ENCODE measurements at regions not wholly inside any gene's neighbourhood (a gene's known extent, or its start where the extent isn't known, plus 50 kb on each side); places are given as distances from the start of the nearest gene placed in this dataset.

DNA sequence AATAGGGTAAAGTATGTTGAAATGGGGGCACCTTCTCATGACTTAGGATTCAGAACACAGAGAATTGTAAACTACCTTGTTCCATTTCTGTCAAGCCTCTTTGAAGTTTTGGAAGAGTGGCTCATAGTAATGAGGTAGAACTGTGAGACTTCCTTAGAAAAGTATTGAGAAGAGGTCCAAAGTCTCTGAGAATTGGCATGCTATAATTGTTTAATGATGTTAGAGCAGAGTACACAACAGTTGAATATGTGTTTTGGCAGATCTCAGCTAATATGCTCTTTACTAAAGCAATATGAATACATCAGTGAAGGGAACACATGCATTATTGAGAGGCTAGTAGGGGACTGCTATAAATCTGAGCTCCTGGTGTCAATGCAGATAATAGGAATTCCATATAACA, 579.4 kb upstream of the RIOK2 start:
- H3K27ac ChIP-seq = no peak overlapping the region
- TF ChIP-seq, protein P1, sequence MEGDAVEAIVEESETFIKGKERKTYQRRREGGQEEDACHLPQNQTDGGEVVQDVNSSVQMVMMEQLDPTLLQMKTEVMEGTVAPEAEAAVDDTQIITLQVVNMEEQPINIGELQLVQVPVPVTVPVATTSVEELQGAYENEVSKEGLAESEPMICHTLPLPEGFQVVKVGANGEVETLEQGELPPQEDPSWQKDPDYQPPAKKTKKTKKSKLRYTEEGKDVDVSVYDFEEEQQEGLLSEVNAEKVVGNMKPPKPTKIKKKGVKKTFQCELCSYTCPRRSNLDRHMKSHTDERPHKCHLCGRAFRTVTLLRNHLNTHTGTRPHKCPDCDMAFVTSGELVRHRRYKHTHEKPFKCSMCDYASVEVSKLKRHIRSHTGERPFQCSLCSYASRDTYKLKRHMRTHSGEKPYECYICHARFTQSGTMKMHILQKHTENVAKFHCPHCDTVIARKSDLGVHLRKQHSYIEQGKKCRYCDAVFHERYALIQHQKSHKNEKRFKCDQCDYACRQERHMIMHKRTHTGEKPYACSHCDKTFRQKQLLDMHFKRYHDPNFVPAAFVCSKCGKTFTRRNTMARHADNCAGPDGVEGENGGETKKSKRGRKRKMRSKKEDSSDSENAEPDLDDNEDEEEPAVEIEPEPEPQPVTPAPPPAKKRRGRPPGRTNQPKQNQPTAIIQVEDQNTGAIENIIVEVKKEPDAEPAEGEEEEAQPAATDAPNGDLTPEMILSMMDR (conservative IDR thresholded peaks at IDR 0.05) = no peak
- TF ChIP-seq ZFX (IDR thresholded peaks at IDR 0.05) = no peak

DNA sequence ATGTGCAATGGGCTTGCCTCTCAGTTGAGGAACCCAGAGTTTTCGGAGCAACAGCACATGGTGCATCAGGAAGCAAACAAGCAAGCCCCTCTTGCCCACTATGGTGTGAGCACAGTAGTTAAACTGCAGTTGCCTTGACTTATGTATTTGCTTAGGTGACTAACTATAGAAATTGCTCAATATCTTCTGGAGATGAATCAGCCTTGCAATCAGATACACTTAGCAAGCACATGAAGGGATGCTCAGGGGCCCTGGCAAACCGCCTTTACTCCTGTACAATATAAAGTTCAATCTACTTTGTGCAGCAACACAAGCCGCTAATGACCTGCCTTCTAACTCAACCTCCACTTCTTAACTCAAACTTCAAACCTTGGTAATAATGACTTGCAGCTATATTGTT, 581.7 kb upstream of the RIOK2 start:
- TF ChIP-seq, protein P1 (conservative IDR thresholded peaks at IDR 0.05) = no peak
- TF ChIP-seq ZFX (IDR thresholded peaks at IDR 0.05) = no peak
- no peak overlapping the region for H3K27ac ChIP-seq

DNA sequence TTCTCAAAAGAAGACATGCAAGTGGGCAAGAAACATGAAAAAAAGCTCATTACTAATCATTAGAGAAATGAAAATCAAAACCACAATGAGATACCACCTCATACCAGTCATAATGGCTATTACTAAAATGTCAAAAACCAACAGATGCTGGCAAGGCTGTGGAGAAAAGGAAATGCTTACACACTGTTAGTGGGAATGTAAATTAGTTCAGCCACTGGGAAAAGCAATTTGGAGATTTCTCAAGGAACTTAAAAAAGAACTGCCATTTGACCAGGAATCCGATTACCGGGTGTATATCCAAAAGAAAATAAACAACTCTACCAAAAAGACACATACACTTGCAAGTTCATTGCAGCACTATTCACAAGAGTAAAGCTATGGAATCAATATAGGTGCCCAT, 595.4 kb upstream of the RIOK2 start:
- TF ChIP-seq ZFX (IDR thresholded peaks at IDR 0.05) = no peak
- TF ChIP-seq, protein P1 (conservative IDR thresholded peaks at IDR 0.05) = no peak
- H3K27ac ChIP-seq = no peak overlapping the region

DNA sequence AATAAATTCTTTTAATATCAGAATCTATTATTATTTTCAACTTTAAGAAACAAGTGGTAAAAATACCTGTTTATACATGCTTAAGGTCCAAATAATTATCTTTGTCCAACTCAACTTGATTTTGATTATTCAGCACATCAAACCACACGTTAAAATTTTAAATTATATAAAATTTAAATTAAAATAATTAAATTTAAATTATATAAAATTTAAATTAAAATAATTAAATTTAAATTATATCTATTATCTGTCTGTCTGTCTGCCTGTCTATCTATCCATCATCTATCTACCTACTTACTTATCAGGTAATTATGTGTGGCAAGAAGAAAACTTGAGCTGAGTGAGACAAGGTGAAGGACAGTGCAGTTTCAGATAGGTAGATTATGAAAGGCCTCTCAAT, 605.3 kb upstream of the RIOK2 start:
- H3K27ac ChIP-seq = no peak overlapping the region
- no peak for TF ChIP-seq ZFX (IDR thresholded peaks at IDR 0.05)
- TF ChIP-seq, protein P1 (conservative IDR thresholded peaks at IDR 0.05) = no peak

DNA sequence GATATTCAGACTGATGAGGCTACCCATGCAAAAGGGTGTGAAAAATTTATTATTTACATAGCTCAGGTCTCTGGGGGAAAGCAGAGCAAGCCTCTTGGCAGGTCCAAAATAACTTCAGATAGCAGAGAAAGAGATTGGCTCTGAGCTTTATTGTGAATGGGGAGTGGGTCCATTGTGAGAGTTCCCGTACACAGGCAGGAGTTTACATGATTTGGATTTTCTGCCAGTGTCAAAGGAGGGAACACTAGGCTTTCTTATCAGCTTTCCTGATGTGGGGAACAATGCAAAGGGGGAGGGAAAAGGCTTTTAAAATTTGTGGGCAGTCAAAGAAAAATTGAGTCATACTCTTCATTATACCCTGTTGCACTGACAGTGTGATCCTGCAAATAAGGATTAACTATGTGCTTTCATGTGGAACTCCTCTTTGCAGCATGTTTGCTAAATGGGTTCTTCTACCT, 615.0 kb upstream of the RIOK2 start:
- no peak overlapping the region for H3K27ac ChIP-seq
- no peak for TF ChIP-seq ZFX (IDR thresholded peaks at IDR 0.05)
- TF ChIP-seq, protein P1 (conservative IDR thresholded peaks at IDR 0.05) = no peak

DNA sequence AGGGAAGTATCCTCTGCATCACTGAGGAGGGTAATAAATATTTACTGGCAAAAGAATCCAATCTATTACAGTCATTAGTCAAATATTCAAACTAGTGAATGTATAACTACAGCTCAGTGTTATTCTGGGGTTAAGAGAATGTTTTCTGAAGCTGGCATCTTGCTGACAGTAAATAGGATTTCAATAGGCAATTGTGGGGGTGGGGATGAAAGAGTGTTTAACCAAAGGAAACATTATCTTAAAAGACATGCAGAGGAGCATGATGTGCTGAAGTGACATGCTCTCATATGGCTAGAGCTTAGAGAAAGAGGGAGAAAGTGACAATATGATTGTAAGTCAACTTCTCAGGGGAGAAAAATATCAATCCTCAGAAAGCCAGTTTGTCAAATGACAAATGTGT, 618.4 kb upstream of the RIOK2 start:
- no peak for TF ChIP-seq ZFX (IDR thresholded peaks at IDR 0.05)
- TF ChIP-seq, protein P1 (conservative IDR thresholded peaks at IDR 0.05) = no peak
- no peak overlapping the region for H3K27ac ChIP-seq

DNA sequence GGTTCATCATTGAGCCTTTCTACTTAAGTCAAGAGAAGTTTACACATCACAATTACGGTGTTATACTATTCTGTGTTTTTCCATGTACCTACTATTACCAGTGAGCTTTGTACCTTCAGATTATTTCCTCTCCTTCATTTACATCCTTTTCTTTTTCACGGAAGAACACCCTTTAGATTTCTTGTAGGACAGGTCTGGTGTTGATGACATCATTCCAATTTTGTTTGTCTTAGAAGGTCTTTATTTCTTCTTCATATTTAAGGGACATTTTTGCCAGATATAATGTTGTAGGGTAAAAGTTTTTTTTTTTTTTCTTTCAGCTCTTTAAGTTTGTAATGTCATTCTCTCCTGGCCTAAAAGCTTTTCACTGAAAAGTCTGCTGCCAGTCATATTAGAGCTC, 637.1 kb upstream of the RIOK2 start:
- no peak for TF ChIP-seq ZFX (IDR thresholded peaks at IDR 0.05)
- TF ChIP-seq, protein P1 (conservative IDR thresholded peaks at IDR 0.05) = no peak
- no peak overlapping the region for H3K27ac ChIP-seq

All from C4-2B (cell line).